Hepatocyte (in vitro differentiated cells): ENCODE measurements at regions not wholly inside any gene's neighbourhood (a gene's known extent, or its start where the extent isn't known, plus 50 kb on each side); places are given as distances from the start of the nearest gene placed in this dataset.
"Not testable (repeated sequence)": the region's sequence is repeated elsewhere in the genome, so short reads cannot be mapped to it uniquely, and the experiment has no call there.

Source experiments
- DNase-seq: peaks from one replicate; pipeline ENCODE4 v3.0.0-alpha.2; 2016; ENCODE audit warnings: low spot score
- H2AFZ ChIP-seq: fragments of 200-600 bp; sonication (generic); 2 replicates; pipeline ENCODE4 v1.6.0; 2016; ENCODE audit warnings: antibody characterized with exemption, mild to moderate bottlenecking
- H3K27ac ChIP-seq: fragments of 200-600 bp; sonication (generic); 2 replicates; pipeline ENCODE4 v1.5.1; 2016; ENCODE audit warnings: mild to moderate bottlenecking
- H3K27me3 ChIP-seq: fragments of 200-600 bp; sonication (generic); 2 replicates; pipeline ENCODE4 v1.6.1; 2016
- H3K36me3 ChIP-seq: fragments of 200-600 bp; sonication (generic); replicated peaks from 2 replicates; pipeline ENCODE4 v1.5.1; 2016; ENCODE audit warnings: low read depth; ENCODE audit not compliant: insufficient read depth
- H3K4me1 ChIP-seq: fragments of 200-600 bp; sonication (generic); 2 replicates; pipeline ENCODE4 v1.5.1; 2016; ENCODE audit warnings: mild to moderate bottlenecking, moderate library complexity; ENCODE audit not compliant: insufficient read depth
- H3K4me2 ChIP-seq: fragments of 200-600 bp; sonication (generic); 2 replicates; pipeline ENCODE4 v1.6.0; 2016
- H3K4me3 ChIP-seq: fragments of 200-600 bp; sonication (generic); 2 replicates; pipeline ENCODE4 v1.5.1; 2016; ENCODE audit warnings: mild to moderate bottlenecking
- H3K79me2 ChIP-seq: fragments of 200-600 bp; sonication (generic); 2 replicates; pipeline ENCODE4 v1.6.0; 2017; ENCODE audit warnings: mild to moderate bottlenecking
- H3K9me2 ChIP-seq: fragments of 200-600 bp; sonication (generic); replicated peaks from 2 replicates; pipeline ENCODE4 v1.6.0; 2017; ENCODE audit warnings: mild to moderate bottlenecking; ENCODE audit not compliant: insufficient read depth
- H3K9me3 ChIP-seq: fragments of 200-600 bp; sonication (generic); 2 replicates; pipeline ENCODE4 v1.5.1; 2016; ENCODE audit warnings: low read depth, mild to moderate bottlenecking
- H4K20me1 ChIP-seq: fragments of 200-600 bp; sonication (generic); 2 replicates; pipeline ENCODE4 v1.6.0; 2016; ENCODE audit warnings: mild to moderate bottlenecking; ENCODE audit not compliant: insufficient read depth, poor library complexity, severe bottlenecking
- CTCF ChIP-seq: fragments of 200-600 bp; sonication (generic); IDR thresholded peaks from 2 replicates; pipeline ENCODE4 v1.5.1; 2016; ENCODE audit warnings: antibody characterized with exemption, mild to moderate bottlenecking; ENCODE audit not compliant: poor library complexity
- EZH2 ChIP-seq: fragments of 200-600 bp; sonication (generic); IDR thresholded peaks from 2 replicates; pipeline ENCODE4 v1.6.1; 2016; ENCODE audit warnings: antibody characterized with exemption, mild to moderate bottlenecking, borderline replicate concordance
- EZH2phosphoT487 ChIP-seq: fragments of 200-600 bp; sonication (generic); IDR thresholded peaks from one replicate; pipeline ENCODE4 v1.6.1; 2018; ENCODE audit warnings: antibody characterized with exemption, mild to moderate bottlenecking, low read depth, moderate library complexity; ENCODE audit not compliant: unreplicated experiment, severe bottlenecking
- WGBS: methylation state at CpG from one replicate; pipeline ENCODE4 v1.1.6; 2016; ENCODE audit warnings: low lambda C conversion rate; ENCODE audit errors: missing lambda C conversion rate; 5-methylcytosine and 5-hydroxymethylcytosine counted together

DNA sequence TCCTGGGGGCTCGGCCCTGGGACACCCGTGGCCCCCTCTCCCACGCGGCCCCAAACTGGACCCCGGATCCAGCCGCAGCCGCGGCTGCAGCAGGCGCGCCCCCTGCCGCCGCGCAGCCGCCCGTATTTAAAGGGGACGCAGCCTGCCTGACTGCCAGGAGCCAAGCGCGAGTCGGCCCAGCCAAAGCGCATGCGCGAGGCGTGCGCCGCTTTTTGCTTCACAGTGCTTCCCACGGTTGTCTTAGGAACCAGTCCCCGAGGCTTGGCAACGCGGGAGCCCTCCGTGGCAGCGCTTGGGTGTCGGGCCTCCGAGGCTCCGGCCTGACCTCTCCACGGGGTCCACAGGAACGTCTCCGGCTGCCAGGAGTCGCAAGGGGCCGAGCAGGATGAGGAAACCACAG, 712.8 kb downstream of the KCNJ18 start:
- not testable (repeated sequence) for H3K27me3 ChIP-seq, H3K4me2 ChIP-seq, DNase-seq, H3K36me3 ChIP-seq, H3K27ac ChIP-seq, H4K20me1 ChIP-seq, H3K4me1 ChIP-seq, H3K9me2 ChIP-seq, H3K4me3 ChIP-seq, H2AFZ ChIP-seq, H3K9me3 ChIP-seq, H3K79me2 ChIP-seq
- WGBS = 100% methylated on average over 7 of the region's 39 CpGs

GRCh38 chr17:22409160-22409751, 716.9 kb downstream of the KCNJ18 start:
- no peaks in the 10 kb centered on the region for H4K20me1 ChIP-seq
- H3K36me3 ChIP-seq = no peaks in the 10 kb centered on the region
- H3K9me3 ChIP-seq = no peaks in the 10 kb centered on the region
- no peak overlapping the region for H2AFZ ChIP-seq
- no peaks in the 10 kb centered on the region for H3K27me3 ChIP-seq
- DNase-seq = no peak
- 93% methylated on average over 45 of the region's 52 CpGs for WGBS
- H3K4me3 ChIP-seq = no peak overlapping the region
- H3K79me2 ChIP-seq = no peaks in the 10 kb centered on the region
- no peaks in the 10 kb centered on the region for H3K4me1 ChIP-seq
- no peak for TF ChIP-seq EZH2phosphoT487
- no peak for TF ChIP-seq CTCF
- TF ChIP-seq EZH2 = no peak
- H3K27ac ChIP-seq = no peak overlapping the region
- H3K4me2 ChIP-seq = no peak overlapping the region
- no peaks in the 10 kb centered on the region for H3K9me2 ChIP-seq

- H2AFZ ChIP-seq = no peak overlapping the region
- H3K27ac ChIP-seq = no peak overlapping the region
- 76% methylated on average over 14 of the region's 14 CpGs for WGBS
- H3K4me1 ChIP-seq = no peaks in the 10 kb centered on the region
- no peak overlapping the region for H3K4me3 ChIP-seq
- TF ChIP-seq EZH2 = no peak
- TF ChIP-seq CTCF = no peak
- no peak for TF ChIP-seq EZH2phosphoT487
- no peaks in the 10 kb centered on the region for H3K9me3 ChIP-seq
- no peaks in the 10 kb centered on the region for H3K27me3 ChIP-seq
- H3K79me2 ChIP-seq = no peaks in the 10 kb centered on the region
- DNase-seq = no peak
- H3K9me2 ChIP-seq = no peaks in the 10 kb centered on the region
- no peak overlapping the region for H3K4me2 ChIP-seq
- H3K36me3 ChIP-seq = no peaks in the 10 kb centered on the region
- H4K20me1 ChIP-seq = no peaks in the 10 kb centered on the region
Observed at GRCh38 chr17:22410136-22410535, 717.8 kb downstream of the KCNJ18 start.

DNA sequence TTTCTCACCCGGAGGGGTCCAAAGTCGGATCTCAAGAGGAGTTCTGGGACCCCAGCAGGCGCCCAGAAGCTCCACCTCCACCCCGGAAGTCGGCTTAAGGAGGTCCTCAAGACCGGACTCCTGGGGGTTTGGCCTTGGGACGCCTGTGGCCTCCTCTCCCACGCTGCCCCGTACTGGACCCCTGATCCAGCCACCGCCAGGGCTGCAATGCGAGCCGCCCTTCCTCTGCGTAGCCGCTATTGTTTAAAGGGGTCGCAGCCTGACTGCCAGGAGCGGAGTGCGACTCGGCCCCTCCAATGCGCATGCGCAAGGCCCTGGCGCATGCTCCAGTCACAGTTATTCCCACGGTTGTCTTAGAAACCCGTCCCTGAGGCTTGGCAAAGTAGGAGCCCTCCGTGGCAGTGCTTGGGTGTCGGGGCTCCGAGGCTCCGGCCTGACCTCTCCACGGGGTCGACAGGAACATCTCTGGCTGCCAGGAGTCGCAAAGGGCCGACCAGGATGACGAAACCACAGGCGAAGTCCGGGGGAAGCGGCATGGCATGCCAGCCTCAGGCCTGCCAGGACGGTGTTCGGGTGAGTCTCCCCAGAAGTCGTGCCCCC, 719.0 kb downstream of the KCNJ18 start:
- DNase-seq = no peak
- Histone ChIP-seq H2AFZ (no peak overlapping the region), H3K4me2 (no peak overlapping the region), H3K27me3 (no peaks in the 10 kb centered on the region), H4K20me1 (no peaks in the 10 kb centered on the region), H3K4me1 (no peaks in the 10 kb centered on the region), H3K27ac (no peak overlapping the region), H3K9me2 (no peaks in the 10 kb centered on the region), H3K36me3 (no peaks in the 10 kb centered on the region), H3K79me2 (no peaks in the 10 kb centered on the region), H3K4me3 (no peak overlapping the region), H3K9me3 (no peaks in the 10 kb centered on the region)
- TF ChIP-seq CTCF = no peak
- no peak for TF ChIP-seq EZH2
- no peak for TF ChIP-seq EZH2phosphoT487
- 91% methylated on average over 34 of the region's 38 CpGs for whole genome bisulfite sequencing
